Fibroblast of peridontal ligament (primary cell): ENCODE measurements at regions not wholly inside any gene's neighbourhood (a gene's known extent, or its start where the extent isn't known, plus 50 kb on each side); places are given as distances from the start of the nearest gene placed in this dataset.
"Not testable (repeated sequence)": the region's sequence is repeated elsewhere in the genome, so short reads cannot be mapped to it uniquely, and the experiment has no call there.

Source experiments
- DNase-seq: peaks from one replicate; pipeline ENCODE4 v3.0.0-alpha.2; 2010; ENCODE audit errors: extremely low read depth

DNA sequence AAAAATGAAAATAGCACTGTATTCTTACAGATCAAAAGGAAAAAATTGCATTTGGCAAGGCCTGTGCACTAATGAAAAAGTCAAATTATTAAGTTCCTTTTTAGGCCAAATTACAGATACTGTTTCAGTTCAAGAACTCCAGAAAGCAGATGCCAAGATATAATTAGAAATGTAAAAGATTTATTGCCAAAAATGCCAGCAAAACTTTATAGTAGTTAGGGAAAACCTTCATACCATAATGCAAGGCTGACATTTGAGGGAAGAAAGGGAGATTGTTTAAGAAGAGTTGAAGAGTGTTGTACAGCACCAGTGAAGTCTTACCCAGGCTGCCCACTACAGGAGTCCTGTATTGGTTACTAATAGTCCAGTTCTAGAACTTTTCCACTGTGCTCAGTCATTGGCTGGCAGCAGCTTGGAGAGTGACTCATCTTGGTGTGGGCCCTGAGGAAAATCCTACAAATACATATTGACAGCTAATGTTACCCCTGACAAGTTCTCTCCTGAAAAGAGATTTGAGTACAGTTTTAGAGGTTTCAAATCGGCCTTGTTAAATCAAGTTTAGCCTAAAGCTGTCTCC lies 600.4 kb downstream of the C12orf50 start:
- DNase-seq: peak; percentile 58

DNA sequence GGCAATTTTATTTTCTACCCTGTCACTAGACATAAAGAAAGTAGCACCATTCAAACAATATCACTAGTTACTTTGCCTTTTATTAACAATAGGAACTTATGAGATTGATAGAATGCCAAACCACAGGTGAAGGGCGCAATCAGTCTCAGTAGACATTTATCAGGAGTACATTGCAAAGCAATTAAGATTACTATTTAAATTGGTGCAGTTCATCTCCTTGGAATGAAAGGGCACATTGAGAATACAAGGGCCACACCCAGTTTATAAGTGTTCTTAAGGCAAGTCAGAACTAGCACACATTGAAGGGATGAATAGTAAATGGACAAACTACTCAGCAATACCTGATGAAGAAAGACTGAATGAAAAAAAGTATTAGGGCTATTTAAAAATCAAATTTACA lies 601.4 kb downstream of the C12orf50 start:
- DNase-seq: no peak

DNA sequence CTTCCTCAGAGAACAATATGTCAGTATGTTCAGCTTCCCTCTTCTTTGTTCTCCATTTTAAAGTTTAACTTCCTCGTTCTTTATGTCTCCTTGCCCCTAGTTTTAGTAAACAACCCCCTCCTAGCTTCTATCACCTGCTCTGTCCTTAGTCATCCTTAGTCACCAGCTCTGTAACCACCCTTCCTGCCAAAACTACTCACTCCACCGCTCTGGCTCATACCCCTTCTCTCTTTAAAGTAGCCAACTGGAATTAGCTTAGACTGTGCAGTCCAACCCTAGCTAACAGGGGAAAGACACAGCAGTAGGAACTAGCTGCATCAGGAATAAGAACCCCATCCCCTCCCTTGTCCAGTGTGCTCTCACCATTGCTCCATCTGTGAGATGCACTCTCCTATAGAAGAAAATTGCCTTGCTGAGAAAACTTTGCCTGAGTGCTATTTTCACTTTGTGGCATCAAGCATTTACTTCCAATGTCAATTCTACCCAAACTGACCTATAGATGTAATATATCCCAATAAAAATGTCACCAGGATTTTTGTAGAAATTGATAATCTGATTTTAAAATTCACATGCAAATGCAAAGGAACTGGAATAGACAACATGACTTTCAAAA lies 603.2 kb downstream of the C12orf50 start:
- no peak for DNase-seq

DNA sequence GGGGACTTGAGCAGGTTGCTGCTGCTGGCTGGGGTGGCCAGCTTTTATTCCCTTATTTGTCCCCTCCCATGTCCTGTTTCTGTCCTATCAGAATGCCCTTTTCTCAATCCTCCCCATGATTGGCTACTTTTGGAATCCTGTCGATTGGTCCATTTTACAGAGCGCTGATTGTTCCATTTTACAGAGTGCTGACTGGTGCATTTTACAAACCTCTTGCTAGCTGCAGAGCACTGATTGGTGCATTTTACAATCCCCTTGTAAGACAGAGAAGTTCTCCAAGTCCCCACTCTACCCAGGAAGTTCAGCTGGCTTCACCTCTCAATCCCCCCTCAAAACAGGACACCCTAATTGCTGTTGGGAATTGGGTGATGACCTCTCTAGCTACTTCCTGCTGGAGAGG lies 608.0 kb downstream of the C12orf50 start:
- DNase-seq: not testable (repeated sequence)

DNA sequence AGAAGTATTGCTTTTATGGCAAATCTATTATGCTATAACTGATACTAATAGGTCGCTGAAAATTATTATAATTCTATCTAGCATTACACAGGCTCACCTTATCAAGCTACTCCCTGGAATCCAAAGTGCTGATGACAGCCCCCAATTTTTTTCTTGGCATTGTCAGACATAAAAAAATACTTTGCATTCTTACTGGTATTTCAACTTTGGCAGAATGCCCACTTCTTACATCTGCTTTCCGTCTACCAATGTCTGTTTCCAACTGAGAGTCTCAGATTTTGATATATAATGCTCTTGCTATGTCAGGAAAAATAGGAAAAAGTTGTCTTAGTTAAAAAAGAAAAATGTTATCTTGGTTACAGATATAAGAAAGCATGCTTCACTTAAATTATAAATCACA lies 615.4 kb downstream of the C12orf50 start:
- DNase-seq: peak; percentile 57

DNA sequence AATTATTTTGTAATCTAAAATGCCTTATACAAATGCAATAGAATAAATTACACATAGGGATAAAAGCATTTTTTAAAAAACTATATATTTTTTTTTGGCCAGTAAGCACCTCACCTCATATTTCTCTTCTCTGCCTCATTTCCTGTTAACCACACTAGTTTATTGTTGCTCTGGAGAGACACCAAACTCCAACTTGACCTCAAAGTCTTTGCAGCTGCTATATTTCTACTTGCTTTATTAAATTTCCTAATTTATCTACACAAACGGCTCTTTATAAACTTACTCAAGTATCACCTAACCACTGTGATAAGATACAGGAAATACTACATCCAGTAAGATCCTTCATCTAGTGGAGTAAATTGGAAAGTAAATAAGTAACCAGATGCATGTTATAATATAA lies 622.3 kb downstream of the C12orf50 start:
- DNase-seq: peak; percentile 6

DNA sequence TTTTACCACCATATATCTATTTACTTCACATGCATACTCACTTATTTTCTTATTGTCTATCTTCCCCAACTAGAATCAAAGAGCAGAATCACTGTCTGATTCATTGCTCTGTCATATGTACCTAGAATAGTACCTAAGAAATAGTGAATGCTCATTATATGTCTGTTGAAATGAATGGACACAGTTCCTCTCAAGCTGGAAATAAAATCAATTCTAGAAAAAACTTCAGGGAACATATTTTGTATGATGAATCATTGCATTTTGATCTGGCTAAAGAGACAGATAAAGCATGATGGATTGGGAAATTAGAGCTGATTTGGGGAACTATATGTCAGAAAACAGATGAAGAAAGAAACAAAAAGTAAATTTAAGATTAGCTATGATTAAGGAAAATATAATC lies 623.3 kb downstream of the C12orf50 start:
- no peak for DNase-seq

DNA sequence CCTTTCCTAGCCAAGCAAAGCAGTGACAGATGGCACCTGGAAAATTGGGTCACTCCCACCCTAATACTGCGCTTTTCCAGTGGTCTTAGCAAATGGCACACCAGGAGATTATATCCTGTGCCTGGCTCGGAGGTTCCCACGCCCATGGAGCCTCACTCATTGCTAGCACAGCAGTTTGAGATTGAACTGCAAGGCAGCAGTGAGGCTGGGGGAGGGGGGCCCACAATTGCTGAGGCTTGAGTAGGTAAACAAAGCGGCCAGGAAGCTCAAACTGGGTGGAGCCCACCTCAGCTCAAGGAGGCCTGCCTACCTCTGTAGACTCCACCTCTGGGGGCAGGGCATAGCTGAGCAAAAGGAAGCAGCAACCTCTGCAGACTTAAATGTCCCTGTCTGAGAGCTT lies 635.0 kb downstream of the C12orf50 start:
- not testable (repeated sequence) for DNase-seq

DNA sequence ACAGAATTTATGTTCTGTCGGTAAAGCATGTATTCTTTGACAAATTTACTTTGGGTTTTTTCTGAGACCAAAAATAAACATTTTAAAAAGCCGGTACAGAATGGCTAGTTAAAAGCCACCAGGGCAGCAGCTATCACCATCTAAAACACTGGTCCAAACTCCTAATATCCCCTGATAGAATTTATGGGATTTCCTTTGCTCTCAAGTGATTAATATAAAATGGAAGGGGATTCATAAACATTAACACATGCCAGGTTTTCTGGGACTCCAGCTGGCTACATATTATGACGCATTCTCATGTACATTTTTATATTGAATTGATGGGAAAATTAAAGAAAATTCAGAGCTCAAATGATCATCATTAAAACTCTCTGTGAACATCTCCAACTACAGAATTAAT lies 640.8 kb downstream of the C12orf50 start:
- DNase-seq: no peak

DNA sequence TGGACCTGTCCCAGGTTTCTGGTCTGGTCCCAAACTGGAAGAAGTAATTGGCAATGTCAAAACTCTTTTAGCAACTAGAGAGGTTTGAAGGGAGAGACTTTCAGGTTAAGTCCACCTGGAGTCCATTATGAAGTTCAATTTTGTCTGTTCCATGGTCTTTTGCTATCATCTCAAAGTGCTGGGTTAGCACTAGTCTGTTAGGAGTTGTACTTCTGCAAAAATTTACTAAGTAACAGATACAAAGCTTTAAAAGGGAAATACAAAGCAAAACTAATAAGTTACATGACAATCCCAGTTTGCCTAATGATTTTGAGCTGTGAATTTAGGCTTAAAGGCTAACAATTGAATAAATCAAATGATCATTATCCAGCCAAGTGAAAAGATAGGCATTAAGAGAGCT lies 643.9 kb downstream of the C12orf50 start:
- no peak for DNase-seq

DNA sequence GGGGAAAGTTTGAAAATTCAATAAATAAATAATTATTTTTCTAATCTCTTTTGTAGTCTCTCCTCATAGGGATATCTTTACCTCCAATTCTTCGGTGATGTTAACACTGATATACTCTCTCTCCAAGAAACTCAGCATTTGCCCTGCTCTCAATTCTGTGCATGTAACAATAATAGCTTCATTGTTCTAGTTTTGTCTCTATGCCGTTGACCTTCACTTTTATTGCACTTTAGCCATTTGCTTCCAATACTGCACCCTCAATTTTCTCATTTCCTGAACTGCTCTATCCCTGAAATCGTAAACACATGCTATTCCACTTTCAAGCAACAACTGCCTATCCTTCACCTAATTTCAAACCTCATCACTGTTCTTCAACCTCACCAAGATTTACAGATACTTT lies 645.0 kb downstream of the C12orf50 start:
- no peak for DNase-seq

DNA sequence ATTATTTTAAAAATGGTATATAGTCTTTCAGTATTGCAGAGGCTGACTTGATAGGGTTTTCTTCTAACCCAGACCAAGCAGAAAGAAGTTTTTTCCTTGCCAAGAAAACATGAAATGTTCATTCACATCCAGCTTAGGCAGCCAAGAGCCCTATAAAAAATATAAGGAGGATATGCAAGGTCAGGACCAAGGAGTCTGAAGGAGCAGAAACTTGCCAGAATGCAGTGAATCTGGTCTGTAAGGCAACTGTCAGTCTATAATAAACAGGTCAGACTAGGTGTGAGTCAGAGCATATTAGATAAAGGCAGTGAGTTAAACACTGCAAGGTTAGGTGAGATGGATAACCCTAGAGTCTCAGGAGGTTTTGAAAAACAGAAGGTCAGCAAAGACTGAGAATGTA lies 645.5 kb downstream of the C12orf50 start:
- no peak for DNase-seq

DNA sequence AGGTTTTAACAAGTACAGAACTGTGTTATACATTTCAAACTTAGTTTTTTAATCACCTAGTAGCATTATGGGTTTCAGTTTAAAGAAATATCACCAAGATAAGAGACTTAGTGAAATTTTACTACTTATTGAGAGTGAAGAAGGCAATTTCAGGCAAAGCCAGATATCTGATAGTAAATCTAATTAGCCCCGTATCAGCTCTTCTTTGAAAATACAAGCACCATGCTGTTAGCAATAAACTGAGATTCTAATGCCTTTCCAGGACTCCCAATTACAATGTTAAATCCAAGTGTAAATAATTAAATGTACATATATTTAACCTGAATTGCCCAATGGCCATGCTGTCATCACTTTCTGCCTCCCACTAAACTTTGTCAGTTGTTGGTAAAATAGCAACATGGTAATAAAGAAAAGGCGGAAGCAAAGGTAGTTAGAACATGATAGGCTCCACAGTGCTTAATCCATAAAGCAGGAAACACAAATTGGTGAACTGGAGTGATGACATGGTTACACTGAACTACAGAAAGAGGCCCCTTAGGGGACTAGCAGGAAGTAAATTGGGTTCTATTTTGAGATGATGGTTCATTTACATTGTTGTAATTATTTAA lies 646.1 kb downstream of the C12orf50 start:
- DNase-seq: no peak

DNA sequence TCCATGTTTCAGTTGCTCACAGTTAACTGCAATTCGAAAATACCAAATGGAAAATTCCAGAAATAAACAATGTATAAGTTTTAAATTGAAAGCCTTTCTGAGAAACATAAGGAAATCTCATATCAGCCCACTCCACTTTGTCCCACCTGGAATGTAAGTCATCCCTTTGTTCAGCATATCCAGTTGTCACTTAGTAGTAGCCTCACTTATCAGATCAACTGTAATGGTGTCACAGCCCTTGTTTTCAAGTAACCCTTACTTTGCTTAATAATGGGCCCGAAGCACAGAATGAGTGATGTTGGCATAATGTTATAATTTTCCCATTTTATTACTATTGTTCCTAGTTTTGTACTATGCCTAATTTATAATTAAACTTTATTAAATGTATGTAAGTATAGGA lies 646.8 kb downstream of the C12orf50 start:
- no peak for DNase-seq

DNA sequence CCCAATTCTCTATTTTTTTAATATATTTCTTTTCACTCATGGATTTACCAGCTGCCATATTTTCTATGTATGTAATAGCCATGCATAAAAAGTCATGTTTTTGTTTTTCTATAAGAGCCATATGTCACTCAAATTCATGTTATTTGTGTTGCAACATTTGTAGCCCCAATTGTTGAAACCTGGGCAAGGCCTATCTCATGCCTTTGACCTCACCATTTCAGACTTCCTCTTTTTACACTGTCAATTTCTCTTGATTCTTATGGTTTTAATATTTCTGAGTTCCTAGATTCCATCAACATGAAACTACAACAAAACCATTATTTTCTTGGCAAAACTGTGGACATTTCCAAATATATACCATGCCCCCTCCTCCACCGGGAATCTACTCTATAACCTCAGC lies 647.5 kb downstream of the C12orf50 start:
- DNase-seq: peak; percentile 3

DNA sequence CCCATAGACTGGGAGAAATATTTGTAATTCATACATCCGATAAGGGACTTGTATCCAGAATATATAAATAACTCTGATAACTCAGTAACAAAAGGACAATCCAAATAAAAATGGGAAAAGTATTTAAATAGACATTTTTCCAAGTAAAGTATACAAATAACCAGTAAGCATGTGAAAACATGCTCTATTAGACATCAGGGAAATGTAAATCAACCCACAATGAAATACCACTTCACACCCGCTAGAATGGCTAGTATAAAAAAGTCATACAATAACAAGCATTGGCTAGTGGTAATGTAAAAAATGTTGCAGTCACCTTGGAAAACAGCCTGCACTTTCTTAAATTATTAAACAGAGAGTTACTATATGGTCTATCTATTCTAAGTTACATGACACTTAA lies 650.7 kb downstream of the C12orf50 start:
- DNase-seq: no peak

DNA sequence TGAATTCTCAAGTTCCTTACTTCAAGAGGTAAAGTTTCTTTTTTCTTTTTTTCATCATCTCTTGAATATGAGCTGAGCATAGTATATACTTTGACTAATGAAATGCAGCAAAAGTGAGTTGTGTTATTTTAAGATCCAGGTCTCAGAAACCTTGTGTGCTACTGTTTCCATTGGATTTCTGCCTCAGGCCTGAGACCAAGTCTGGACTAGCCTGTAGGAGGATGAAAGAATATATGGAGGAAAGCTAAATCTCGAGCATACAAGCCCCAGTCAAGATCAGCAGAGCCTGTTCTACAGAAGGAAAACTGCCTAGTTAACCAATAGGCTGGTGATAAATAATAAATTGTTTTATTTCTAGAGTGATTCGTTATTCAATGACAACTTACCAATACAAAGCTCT lies 652.5 kb downstream of the C12orf50 start:
- DNase-seq: no peak

DNA sequence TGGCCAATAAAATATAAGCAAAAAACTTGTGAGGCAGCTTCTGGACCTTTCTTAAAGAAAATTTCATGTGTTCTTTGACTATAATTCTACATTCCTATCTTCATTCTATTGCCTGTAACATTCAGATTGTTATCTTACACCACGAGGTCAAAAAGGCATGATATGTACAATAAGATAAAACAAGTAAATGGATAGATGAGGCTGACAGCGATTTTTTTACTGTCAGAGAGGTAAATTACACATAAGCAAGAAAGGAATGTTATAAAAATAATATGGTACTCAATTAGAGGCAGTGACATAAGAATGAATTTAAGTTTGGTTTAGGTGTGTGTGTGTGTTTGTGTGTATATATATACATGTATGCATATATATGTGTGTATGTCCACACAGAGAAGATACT lies 660.0 kb downstream of the C12orf50 start:
- no peak for DNase-seq

DNA sequence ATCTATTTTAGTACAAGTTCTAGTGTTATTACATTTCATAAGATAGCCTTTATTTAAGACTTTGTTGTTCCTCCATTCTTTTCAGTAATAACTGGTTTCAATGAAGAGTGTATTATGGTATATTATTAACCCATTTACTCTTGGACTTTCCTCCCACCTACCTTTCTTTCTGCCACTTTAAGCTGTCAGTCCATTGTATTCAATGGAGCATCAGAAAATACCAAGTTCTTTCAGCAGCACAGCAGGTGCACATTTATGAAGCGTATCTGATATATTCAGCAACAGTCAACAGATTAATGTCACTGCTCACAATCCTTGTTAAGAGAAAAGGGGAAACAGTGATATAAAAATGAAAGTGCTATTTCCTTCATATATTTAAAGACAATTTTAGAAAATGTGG lies 660.9 kb downstream of the C12orf50 start:
- DNase-seq: no peak

DNA sequence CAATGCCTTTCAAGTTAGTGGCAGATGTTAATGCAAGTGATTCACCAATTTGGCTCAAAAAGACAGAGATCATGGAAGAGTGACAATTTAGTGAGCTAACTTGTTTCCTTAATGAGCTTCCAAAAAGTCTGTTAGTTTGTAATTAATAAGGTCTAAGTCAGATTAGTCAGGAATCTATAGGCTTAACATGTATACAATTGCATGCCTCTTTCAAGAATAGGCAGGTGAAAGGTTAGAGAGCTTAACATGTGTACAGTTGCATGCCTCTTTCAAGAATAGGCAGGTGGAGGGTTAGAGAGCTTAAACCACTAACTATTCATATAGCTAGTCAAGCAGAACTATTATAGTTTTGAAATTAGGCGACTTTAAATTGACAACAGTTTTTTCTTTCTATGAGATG lies 663.8 kb downstream of the C12orf50 start:
- DNase-seq: no peak

DNA sequence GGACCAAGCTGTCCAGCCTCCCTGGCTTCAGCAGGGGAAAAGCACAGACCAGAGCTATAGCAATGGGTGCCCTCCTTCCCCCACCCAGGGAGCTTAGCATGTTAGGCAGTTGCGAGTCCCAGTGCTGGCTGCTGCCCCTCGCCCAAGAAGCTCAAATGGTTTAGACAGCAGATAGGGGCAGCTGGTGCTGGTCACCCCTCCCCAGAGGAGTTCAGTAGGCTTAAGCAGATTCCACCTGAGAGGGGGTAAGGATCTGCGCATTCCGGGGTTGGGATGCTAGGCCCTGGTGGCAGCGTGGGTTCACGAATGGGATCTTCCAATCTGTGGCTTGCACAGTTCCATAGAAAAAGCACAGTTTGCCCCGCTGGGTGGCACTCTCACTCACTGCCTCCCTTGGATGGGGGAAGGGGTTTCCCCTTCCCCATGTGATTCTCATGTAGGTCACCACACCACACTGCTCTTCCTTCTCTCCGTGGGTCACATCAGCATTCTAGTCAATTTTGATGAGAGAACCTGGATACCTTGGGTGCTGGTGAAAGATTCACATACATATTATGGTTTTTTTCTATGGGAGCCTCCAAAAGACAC lies 665.6 kb downstream of the C12orf50 start:
- no peak for DNase-seq

DNA sequence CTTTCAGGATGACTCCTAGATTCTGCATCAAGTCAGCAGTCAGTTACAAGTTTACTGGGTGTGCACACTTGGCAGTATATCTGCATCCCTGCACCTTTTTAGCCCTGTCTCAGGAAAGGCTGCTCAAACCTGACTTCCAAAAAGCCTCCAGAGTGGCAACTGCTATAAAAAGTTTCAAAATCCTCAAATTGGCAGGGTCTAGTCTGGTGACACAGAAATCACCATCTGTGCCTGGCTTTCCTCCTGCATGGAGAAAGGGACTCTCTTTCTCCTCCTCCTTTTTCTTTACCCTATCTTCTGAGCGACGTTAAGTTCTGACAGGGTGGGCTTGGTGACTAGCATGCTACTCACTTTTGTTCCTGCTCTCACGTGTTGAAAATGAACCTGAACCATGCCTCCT lies 679.5 kb downstream of the C12orf50 start:
- DNase-seq: no peak

DNA sequence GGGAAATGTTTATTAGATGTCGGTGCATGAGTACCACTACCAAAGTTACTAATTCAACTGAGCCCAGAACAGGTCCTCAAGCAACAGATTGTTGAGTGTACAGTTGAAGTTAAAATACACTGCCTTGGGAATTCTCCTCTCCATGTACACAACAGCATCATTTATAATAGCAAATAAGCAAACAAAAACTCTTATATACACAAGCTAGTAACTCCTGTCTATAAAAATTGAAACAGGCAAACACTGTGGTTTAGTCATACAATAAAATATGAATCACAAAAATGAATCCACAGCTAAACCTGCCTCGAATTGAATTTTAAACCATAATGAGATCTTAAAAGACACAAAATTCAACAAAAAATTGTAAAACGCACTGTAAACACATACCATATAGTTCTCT lies 681.1 kb downstream of the C12orf50 start:
- DNase-seq: no peak
